GM12892 (cell line): ENCODE measurements at regions not wholly inside any gene's neighbourhood (a gene's known extent, or its start where the extent isn't known, plus 50 kb on each side); places are given as distances from the start of the nearest gene placed in this dataset.

Source experiments
- DNase-seq: peaks from one replicate; pipeline ENCODE4 v3.0.0; 2011; ENCODE audit not compliant: insufficient read length
- FAIRE-seq: peaks from 2 replicates; lab custom pipeline; 2011; peaks lifted over from hg19 to GRCh38; lab: Jason Lieb, UNC
- POLR2A ChIP-seq: IDR thresholded peaks from 2 replicates; pipeline ENCODE4 v1.6.1; 2011; ENCODE audit warnings: low read depth, low read length, control low read depth
- POLR2AphosphoS5 ChIP-seq: IDR thresholded peaks from 2 replicates; pipeline ENCODE4 v1.6.1; 2011; ENCODE audit warnings: low read depth, low read length, control low read depth
- TAF1 ChIP-seq: IDR thresholded peaks from 2 replicates; pipeline ENCODE4 v1.6.1; 2011; ENCODE audit warnings: low read depth, mild to moderate bottlenecking, control low read depth, low read length, borderline replicate concordance

GRCh38 chr18:47321815-47322214 lies 70.4 kb upstream of the SKOR2 start:
- DNase-seq (no peak), FAIRE-seq (no peak)
- TF ChIP-seq POLR2A (no peak), POLR2AphosphoS5 (no peak)

GRCh38 chr18:47317824-47318508 lies 66.5 kb upstream of the SKOR2 start:
- TF ChIP-seq POLR2AphosphoS5: no peak
- no peak for TF ChIP-seq POLR2A
- no peak for TF ChIP-seq TAF1
- no peak for FAIRE-seq
- DNase-seq: no peak

GRCh38 chr18:47316924-47317323 lies 65.5 kb upstream of the SKOR2 start:
- no peak for FAIRE-seq
- TF ChIP-seq POLR2AphosphoS5 (no peak), POLR2A (no peak), TAF1 (no peak)

GRCh38 chr18:47313901-47314300 lies 62.4 kb upstream of the SKOR2 start:
- DNase-seq (no peak), FAIRE-seq (no peak)

More at GRCh38 chr18:47316924-47317323, 65.5 kb upstream of the SKOR2 start:
- no peak for DNase-seq

GRCh38 chr18:47311585-47311984 lies 60.1 kb upstream of the SKOR2 start:
- FAIRE-seq (no peak), DNase-seq (no peak)
- TF ChIP-seq POLR2AphosphoS5 (no peak), POLR2A (no peak), TAF1 (no peak)

More at GRCh38 chr18:47313901-47314300, 62.4 kb upstream of the SKOR2 start:
- TF ChIP-seq TAF1: no peak
- TF ChIP-seq POLR2A: no peak
- TF ChIP-seq POLR2AphosphoS5: no peak
